Fibroblast of pulmonary artery (primary cell): ENCODE measurements at regions not wholly inside any gene's neighbourhood (a gene's known extent, or its start where the extent isn't known, plus 50 kb on each side); places are given as distances from the start of the nearest gene placed in this dataset.

Source experiments
- DNase-seq: peaks from one replicate; pipeline ENCODE4 v3.0.0-alpha.2; 2010; ENCODE audit warnings: low read depth
- H3K4me3 ChIP-seq: replicated peaks from 2 replicates; pipeline ENCODE4 v1.5.1; 2011; ENCODE audit warnings: low read depth, mild to moderate bottlenecking, control low read depth, low read length, moderate library complexity
- TF ChIP-seq, protein P1 (sequence below): IDR thresholded peaks from 2 replicates; pipeline ENCODE4 v1.5.1; 2011; ENCODE audit warnings: mild to moderate bottlenecking, control low read depth, low read length, inconsistent platforms; ENCODE audit errors: missing control alignments

DNA sequence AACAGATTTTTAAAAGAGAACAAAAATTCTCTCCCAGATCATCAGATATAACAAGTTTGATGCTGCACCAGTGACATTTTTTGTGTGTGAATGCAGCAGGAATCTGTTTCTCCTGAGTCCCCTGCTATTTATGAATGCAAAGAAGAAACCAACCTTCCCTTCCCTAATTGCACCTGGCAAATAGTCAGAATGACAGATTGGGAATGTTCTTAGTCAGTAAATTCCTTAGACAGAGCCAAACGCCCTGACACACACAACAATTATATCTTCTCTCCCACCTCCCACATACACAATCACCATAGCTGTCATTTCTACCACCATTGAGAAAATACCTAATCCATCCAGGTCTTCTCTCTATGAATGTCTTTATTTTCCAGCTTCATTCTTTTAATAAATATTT is 174.4 kb downstream of the ALG10B start:
- H3K4me3 ChIP-seq: no peak overlapping the region
- DNase-seq: no peak
- TF ChIP-seq, protein P1, sequence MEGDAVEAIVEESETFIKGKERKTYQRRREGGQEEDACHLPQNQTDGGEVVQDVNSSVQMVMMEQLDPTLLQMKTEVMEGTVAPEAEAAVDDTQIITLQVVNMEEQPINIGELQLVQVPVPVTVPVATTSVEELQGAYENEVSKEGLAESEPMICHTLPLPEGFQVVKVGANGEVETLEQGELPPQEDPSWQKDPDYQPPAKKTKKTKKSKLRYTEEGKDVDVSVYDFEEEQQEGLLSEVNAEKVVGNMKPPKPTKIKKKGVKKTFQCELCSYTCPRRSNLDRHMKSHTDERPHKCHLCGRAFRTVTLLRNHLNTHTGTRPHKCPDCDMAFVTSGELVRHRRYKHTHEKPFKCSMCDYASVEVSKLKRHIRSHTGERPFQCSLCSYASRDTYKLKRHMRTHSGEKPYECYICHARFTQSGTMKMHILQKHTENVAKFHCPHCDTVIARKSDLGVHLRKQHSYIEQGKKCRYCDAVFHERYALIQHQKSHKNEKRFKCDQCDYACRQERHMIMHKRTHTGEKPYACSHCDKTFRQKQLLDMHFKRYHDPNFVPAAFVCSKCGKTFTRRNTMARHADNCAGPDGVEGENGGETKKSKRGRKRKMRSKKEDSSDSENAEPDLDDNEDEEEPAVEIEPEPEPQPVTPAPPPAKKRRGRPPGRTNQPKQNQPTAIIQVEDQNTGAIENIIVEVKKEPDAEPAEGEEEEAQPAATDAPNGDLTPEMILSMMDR: no peak

DNA sequence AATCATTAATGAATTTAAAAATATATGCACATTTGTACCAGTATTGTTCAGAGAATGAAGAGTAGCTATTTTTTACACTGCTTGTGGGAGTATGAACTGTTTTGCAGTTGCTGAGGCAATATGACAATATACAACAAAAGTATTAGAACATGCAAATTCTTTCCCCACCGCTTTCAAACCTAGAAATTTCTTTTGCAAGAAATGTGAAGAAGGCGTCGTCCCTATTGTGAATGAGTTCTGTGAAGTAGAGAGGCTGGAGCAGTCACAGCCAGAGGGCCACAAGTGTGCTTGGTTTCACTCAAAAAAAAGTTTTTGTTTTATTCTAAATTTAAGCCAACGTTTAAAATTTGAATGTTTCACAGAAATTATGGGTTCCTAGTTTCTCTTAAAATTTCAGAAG is 184.9 kb downstream of the ALG10B start:
- TF ChIP-seq, protein P1: no peak
- DNase-seq: no peak
- no peak overlapping the region for H3K4me3 ChIP-seq

DNA sequence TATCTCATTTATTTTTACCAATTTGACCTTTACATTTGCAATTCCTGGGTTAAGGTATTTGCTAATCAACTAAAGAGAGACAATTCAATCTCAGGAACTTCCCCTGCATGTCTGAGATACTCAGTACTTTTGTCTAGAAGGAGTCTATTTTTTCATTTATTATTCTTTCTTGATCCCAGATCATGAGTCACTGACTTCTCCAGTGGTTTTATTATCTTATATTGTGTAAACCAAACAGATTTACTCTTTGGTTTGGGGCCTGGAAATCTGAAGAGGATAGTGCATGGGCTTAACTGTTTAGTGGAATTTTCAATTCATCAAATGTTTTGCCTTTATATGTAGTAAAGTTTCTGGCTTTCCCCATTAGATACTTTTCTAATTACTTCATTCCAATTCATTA is 185.4 kb downstream of the ALG10B start:
- DNase-seq: no peak
- TF ChIP-seq, protein P1: no peak

DNA sequence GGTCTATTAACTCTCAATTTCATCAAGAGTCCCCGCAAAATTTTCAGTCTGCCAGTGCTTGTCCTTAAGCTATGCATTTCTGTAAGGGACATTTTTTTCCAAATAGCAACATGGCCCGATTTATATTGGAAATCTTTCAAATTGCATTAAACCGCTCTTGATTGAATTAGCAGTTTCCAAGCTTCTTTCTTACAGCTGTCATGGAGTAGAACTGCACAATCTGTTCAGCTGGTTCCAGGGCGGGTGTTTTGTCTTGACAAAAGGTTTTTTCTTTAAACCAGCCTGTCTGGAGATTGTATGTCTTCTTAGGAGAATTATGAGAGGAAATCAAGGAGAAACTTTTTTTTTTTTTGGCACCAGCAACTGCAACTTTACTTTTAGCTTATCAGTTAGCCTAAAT is 185.8 kb downstream of the ALG10B start:
- DNase-seq: no peak
- TF ChIP-seq, protein P1: no peak

More for the DNA sequence above, 185.4 kb downstream of the ALG10B start:
- no peak overlapping the region for H3K4me3 ChIP-seq

DNA sequence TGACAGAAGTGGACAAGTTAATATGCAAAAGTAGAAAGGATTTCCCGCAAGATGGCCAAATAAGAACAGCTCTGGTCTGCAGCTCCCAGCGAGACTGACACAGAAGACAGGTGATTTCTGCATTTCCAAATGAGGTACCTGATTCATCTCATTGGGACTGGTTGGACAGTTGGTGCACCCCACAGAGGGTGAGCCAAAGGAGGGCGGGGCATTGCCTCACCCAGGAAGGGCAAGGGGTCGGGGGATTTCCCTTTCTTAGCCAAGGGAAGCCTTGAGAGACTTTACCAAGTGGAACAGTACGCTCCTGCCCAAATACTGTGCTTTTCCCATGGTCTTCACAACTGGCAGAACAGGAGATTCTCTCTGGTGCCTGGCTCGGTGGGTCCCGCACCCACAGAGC is 191.3 kb downstream of the ALG10B start:
- no peak overlapping the region for H3K4me3 ChIP-seq
- no peak for DNase-seq
- TF ChIP-seq, protein P1: no peak

More for the DNA sequence above, 185.8 kb downstream of the ALG10B start:
- H3K4me3 ChIP-seq: no peak overlapping the region

DNA sequence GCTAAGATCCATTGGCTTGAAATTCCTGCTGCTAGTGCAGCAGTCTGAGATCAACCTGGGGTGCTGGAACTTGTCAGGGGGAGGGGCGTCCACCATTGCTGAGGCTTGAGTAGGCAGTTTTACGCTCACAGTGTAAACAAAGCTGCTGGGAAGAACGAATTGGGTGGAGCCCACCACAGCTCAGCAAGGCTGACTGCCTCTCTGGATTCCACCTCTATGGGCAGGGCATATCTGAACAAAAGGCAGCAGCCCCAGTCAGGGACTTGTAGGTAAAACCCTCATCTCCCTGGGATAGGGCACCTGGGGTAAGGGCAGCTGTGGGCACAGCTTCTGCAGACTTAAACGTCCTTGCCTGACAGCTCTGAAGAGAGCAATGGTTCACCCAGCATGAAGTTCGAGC is 191.7 kb downstream of the ALG10B start:
- no peak for DNase-seq
- TF ChIP-seq, protein P1: no peak

DNA sequence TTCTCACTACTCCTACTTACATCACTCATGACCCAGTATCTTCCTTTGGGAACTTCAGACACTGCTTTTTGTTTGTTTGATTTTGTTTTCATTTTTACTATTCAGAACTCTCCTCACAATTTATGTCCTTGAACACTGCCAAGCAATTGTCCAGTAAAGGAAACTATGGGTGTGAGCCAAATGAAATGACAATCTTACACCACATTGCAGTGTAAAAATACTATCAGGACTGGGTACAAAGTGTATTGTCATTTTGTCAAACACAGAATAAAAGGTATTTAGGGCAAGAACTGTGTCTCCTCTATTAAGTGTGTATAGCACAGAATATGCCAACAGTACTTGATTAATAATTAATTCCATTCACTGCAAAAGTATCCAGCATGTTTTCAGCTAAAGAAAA is 199.3 kb downstream of the ALG10B start:
- no peak for DNase-seq
- no peak overlapping the region for H3K4me3 ChIP-seq
- TF ChIP-seq, protein P1: no peak

More for the DNA sequence above, 191.7 kb downstream of the ALG10B start:
- H3K4me3 ChIP-seq: no peak overlapping the region
